ENCODE measurements at regions not wholly inside any gene's neighbourhood (a gene's known extent, or its start where the extent isn't known, plus 50 kb on each side); places are given as distances from the start of the nearest gene placed in this dataset.

DNA sequence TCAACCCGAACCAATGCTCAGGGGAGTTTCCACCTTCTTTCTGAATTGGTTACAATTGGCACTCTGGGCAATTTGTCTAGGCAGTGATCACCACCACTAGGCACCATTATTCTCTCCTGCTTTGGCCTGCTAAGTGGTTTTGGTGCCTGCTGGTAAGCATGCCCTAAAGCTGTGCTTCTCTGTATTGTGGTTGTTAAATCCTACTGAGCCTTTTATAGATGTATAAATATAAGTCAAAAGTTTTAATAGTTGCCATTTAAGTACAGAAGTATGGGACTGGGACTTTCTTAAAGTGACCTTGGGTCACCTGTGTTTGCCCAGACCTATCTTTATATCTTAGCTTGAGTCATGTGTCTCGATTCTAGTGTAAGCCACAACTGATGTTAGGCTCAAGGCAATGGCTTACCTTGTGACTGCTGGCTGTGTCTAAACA lies 475.9 kb downstream of the SLC16A7 start:
- no peak overlapping the region for H3K27ac Mint-ChIP-seq
- H3K36me3 Mint-ChIP-seq (ENCODE audit: low read depth), result no peaks in the 10 kb centered on the region
- H3K27me3 Mint-ChIP-seq (ENCODE audit: low read depth, poor library complexity), result no peaks in the 10 kb centered on the region
- H3K4me1 Mint-ChIP-seq, result no peaks in the 10 kb centered on the region
- H3K9me3 Mint-ChIP-seq, result no peaks in the 10 kb centered on the region
- DNase-seq, result no peak
- H3K4me3 Mint-ChIP-seq, result no peak overlapping the region
- TF ChIP-seq, protein P1, sequence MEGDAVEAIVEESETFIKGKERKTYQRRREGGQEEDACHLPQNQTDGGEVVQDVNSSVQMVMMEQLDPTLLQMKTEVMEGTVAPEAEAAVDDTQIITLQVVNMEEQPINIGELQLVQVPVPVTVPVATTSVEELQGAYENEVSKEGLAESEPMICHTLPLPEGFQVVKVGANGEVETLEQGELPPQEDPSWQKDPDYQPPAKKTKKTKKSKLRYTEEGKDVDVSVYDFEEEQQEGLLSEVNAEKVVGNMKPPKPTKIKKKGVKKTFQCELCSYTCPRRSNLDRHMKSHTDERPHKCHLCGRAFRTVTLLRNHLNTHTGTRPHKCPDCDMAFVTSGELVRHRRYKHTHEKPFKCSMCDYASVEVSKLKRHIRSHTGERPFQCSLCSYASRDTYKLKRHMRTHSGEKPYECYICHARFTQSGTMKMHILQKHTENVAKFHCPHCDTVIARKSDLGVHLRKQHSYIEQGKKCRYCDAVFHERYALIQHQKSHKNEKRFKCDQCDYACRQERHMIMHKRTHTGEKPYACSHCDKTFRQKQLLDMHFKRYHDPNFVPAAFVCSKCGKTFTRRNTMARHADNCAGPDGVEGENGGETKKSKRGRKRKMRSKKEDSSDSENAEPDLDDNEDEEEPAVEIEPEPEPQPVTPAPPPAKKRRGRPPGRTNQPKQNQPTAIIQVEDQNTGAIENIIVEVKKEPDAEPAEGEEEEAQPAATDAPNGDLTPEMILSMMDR (IDR thresholded peaks at IDR 0.05), result no peak

DNA sequence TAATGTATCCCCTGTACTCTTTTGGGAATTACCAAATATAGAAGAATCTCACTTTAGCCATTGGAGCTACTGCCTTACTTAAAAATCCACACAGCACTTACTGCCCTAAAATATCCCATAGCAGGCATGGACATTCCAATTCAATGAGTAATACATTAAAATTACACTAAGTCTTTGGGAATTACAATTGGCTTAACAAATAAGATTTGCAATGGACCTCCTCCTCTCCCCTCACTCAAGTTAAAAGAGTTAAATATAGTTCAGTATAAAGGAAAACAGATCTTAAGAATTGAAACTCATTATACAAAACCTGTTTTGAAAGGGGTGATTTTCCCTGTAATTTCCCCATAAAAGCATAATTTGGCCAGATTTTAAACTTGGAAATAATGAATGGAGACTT lies 477.1 kb downstream of the SLC16A7 start:
- Mint-ChIP-seq H3K9me3 (no peaks in the 10 kb centered on the region), H3K27me3 (ENCODE audit: low read depth, poor library complexity) (no peaks in the 10 kb centered on the region), H3K4me1 (no peaks in the 10 kb centered on the region), H3K4me3 (no peak overlapping the region), H3K36me3 (ENCODE audit: low read depth) (no peaks in the 10 kb centered on the region), H3K27ac (no peak overlapping the region)
- no peak for DNase-seq
- TF ChIP-seq, protein P1 (IDR thresholded peaks at IDR 0.05), result no peak

DNA sequence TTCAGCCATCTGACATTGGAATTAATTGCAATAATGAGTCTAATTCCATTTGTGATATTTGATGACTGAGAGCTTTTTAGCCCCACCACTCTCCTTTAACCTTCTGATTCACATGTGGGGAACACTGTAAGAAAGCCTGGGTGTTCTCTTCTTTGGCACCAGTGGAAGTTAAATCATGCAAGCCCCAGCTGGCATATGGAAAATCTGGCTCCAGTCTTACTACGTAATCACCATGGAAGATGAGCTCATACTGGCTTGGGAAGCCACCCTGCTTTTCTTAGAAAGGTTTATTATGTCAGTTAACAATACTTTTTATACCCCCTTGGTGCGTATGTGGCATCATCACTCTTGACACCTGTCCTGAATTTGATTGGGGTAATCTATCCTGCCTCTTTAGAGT lies 479.3 kb downstream of the SLC16A7 start:
- Mint-ChIP-seq H3K27me3 (ENCODE audit: low read depth, poor library complexity) (no peaks in the 10 kb centered on the region), H3K36me3 (ENCODE audit: low read depth) (no peaks in the 10 kb centered on the region), H3K4me3 (no peak overlapping the region), H3K27ac (no peak overlapping the region), H3K9me3 (no peaks in the 10 kb centered on the region), H3K4me1 (no peaks in the 10 kb centered on the region)
- TF ChIP-seq, protein P1 (IDR thresholded peaks at IDR 0.05), result no peak
- DNase-seq, result no peak

DNA sequence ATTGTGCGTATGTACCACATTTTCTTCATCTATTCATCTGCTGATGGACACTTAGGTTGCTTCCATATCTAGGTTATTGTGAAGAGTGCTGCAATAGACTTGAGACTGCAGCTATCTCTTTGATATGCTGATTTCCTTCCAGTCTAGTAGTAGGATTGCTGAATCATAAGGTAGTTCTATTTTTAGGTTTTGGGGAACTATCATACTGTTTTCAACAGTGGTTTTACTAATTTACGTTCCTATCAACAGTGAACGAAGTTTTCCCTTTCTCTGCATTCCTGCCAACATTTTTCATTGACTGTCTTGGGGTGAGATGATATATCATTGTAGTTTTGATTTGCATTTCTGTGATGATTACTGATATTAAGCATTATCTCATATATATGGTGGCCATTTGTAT lies 482.2 kb downstream of the SLC16A7 start:
- no peak overlapping the region for H3K27ac Mint-ChIP-seq
- H3K36me3 Mint-ChIP-seq (ENCODE audit: low read depth), result no peaks in the 10 kb centered on the region
- H3K27me3 Mint-ChIP-seq (ENCODE audit: low read depth, poor library complexity), result no peaks in the 10 kb centered on the region
- H3K4me1 Mint-ChIP-seq, result no peaks in the 10 kb centered on the region
- no peaks in the 10 kb centered on the region for H3K9me3 Mint-ChIP-seq
- no peak for DNase-seq
- TF ChIP-seq, protein P1 (IDR thresholded peaks at IDR 0.05), result no peak
- no peak overlapping the region for H3K4me3 Mint-ChIP-seq

DNA sequence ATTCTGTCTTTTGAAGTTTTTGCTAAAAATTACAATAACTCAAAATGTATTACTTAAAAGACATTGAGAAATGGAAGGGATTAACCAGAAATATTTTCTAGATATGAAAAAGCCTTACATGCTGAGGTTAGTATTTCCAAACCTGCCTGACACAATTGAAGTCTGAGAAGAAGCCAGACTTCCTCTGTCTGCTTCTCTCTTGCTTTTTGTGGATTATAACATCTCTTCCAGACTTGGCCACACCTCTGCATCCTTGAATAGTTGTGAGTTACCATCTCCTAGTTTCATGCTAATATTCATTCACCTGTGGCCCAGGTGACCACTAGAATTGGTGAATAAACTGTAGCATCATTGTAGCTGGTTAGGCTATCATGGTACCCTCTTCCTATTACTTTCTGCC lies 497.6 kb downstream of the SLC16A7 start:
- Mint-ChIP-seq H3K27me3 (ENCODE audit: low read depth, poor library complexity) (peaks cover 3% of the 10 kb centered on the region), H3K9me3 (peaks cover 8% of the 10 kb centered on the region), H3K4me1 (no peaks in the 10 kb centered on the region), H3K36me3 (ENCODE audit: low read depth) (no peaks in the 10 kb centered on the region), H3K27ac (no peak overlapping the region), H3K4me3 (no peak overlapping the region)
- TF ChIP-seq, protein P1 (IDR thresholded peaks at IDR 0.05), result no peak
- DNase-seq, result no peak

DNA sequence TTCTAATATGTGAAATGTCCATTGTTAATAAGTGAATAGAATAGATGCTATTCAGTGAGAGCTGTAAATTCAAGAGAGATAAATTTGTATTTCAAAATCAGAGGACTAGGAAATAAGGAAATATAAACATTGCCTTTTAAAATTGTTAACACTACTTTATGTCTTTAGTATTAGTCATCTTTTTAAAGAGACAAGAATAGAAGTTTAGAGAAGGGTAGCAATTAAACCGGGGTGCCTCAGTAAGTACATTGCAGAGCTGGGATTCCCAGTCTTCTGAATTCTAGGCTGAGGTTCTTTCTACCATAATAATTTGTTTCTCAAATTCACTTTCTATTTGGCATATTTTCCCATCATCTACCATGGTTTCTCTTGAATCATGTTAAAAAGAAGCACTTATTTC lies 498.6 kb downstream of the SLC16A7 start:
- H3K9me3 Mint-ChIP-seq, result peaks cover 11% of the 10 kb centered on the region
- TF ChIP-seq, protein P1 (IDR thresholded peaks at IDR 0.05), result no peak
- H3K27me3 Mint-ChIP-seq (ENCODE audit: low read depth, poor library complexity), result peaks cover 1% of the 10 kb centered on the region
- H3K4me3 Mint-ChIP-seq, result no peak overlapping the region
- DNase-seq, result no peak
- no peak overlapping the region for H3K27ac Mint-ChIP-seq
- H3K4me1 Mint-ChIP-seq, result no peaks in the 10 kb centered on the region
- H3K36me3 Mint-ChIP-seq (ENCODE audit: low read depth), result no peaks in the 10 kb centered on the region

Data from nephron progenitor cell (in vitro differentiated cells).